ENCODE measurements at regions not wholly inside any gene's neighbourhood (a gene's known extent, or its start where the extent isn't known, plus 50 kb on each side); places are given as distances from the start of the nearest gene placed in this dataset.

DNA sequence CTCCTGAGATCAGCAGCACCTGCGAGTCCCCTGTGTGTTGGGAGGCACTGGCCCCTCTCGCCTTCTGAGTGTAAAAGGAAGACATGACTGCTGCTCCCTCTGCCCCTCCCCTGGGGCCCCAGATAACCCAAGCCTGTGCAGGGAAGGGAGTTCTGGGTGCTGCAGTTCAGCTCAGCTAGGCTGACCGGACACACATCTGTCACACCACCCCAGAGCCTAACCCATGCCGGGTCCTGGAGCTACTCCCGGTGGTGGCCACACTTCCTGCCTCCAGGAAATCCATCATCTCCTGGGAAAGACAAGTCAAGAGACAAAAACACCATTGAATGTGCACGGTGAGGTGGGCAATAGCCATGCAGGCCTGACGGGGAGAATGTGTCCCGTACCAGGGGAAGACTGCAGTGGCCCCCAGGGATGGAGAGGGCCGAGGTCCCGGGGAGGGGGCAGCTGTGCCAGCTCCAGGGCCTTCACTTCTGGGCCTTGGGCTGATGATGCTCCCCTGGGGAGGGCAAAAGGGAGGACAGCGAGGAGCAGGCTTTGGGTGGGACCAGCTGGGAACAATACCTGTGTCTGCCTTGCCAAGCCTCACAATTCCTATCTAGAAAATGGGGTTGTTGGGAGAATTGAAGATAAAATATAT, 210.6 kb downstream of the TFCP2L1 start:
- no peak for DNase-seq (ENCODE audit: low read depth in 2 of 2)

DNA sequence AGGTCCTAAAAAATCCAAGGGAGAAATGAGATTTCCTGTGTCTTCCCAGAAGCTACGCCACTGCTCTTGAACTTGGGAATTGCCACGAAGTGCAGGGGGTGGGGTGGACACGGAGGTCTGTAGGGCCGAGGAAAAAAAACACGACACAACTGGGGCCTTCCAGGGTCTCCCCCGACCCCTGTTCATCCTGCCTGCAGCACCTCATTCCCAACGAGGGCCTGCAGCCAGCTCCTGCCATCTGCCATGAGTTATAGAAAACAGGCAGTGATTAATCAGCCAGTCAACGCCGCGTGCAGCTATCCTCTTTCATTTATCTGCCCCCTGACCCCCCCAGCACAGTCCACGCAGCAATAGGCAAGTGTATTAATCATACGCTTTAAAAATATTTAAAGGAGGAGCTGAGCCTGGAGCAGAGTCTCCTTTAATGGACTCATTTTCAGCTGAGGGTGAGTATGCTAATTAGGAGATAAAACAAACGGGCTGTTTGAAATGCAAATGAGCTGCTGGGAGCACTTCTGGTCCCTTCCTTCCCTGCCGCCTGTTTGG, 209.9 kb downstream of the TFCP2L1 start:
- peak; percentile 32 to 40 for DNase-seq (ENCODE audit: low read depth in 2 of 2)

DNA sequence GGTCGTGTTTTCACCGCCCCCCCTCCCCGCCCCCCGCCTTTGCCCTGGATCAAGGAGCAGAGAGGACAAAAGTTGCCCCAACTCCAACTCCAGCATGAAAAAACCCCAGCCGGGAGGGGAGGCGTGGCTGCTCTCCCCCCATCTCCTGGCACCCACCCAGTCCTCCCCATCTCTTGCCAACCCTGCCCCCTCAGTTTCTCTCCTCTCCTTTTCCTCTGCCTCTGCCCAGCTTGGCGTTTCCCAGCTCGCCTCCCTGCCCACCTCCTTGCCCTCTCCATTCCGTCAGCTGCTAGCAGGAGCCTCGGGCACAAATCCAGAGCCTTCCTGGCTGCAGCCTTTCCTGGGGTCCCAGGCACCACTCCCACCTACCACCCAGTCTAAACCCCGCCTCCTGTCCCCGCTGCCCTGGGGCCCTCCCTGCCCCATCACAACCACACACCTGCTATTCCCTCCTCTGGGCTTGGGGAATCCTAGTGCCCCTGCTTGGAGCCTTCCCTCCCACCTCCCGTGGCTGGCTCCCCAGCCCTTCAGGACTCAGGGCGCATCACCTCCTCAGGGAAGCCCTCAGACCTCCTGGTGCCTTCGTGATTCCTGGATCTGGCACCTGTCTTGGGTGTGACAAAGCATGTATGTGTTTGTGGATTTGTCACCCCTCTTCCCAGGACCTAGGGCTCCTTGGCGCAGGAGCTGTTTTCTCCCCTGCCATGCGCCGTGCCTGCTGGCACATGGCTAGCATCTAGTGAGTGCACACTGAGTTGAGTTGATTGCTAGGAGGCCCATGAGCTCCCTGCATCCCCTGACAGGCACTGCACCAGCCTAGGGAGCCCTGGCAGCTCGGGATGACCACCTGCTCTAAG, 209.1 kb downstream of the TFCP2L1 start:
- DNase-seq (ENCODE audit: low read depth in 2 of 2), result no peak

DNA sequence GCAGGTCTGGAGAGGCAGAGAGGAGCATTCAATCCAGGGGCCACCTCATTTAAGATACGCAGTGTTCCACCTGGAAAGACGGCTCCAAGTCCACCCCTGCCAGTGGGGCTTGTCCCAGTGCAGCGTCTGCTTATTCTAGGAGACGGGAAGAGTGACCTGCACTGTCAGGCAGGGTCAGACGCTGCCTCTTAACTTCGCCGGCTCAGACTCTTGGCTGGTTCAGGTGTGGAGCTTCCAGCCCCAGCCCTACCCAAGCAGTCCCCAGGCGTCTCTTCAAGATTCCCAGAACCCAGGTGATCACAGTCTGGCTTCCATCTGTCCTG, 208.5 kb downstream of the TFCP2L1 start:
- DNase-seq (ENCODE audit: low read depth in 2 of 2), result no peak

DNA sequence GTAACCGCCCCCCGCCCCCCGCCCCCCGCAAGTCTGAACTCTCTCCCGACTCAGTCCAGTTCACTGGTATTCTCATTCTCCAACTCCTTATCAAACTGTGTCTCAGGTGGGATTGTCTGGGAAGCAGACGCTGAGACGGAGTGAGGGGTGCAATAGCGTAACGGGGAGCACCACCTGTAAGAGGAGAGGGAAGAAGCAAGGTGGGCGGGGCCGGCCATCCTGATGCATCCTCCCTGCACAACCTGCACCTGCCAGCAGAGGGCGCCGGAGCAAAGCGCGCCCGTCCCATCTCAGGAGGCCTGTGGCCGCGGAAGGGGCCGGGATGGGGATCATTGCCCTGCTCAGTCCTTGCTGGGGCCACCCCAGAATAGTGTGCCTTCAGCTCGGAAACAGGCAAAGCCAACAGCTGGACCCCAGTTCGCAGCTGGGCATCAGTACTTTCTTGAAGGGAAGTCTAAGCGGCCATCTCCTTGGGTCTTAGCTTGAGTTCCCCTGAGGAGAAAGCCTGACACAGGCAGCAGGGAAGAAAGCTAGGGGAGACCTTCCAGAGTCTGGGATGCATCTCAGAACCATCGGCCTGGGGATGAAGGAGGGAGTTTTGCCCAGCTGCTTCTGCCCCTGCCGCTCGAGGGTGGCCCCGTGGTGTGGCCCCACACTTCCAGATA, 208.0 kb downstream of the TFCP2L1 start:
- peak; percentile 68 to 75 for DNase-seq (ENCODE audit: low read depth in 2 of 2)

DNA sequence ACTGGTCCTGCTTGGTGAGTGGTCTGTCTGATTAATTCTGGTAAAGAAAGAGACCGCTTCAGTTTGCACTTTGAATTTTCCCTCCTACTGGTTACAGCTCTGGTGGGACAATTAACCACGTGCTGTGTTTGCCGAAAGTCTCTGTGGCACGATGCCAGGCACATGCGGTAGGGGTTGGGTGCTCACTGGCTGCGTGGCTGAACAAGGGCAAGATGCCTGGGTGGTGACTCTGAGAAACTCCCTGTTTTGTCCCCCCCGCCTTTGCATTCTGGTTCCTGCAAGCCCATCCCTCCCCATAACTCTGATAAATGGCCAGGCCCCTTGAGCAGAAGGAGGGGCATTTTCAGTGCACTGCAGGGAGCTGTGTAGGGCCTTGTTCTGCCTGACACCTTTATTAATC, 206.1 kb downstream of the TFCP2L1 start:
- DNase-seq (ENCODE audit: low read depth in 2 of 2), result no peak

DNA sequence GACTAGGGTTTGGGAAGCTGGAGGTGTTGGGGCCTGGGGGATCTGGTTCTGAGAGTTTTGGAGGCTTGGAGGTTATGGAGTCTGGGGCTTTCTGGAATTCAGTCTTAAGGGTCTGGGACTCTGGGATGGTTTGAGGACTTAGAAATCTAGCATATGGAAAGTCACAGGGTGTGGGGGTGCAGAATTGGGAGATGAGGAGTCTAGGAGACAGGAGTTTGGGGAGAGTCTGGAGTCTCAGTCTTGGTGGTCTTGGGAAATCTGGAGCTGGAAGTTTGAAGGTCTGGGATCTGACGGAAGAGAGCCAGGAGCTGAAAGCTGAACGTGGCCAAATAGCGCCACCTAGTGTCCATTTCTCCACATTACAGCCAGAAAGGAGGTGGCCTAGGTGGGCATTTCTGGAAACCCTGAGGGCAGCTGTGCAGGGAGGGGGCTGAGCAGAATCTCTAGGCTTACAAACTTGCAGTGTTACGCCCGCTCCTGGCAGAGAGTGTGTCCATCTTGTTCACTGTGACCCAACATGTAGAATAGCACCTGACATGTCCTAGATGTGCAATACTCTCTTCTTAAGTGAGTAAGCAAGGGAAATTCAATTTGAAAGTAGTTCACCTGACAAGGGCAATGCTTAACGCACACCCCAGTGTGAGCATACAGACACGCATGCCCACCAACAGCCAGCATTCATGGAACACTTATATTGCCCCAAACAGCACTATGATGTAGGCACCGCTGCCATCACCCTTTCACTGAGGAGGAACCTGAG, 204.8 kb downstream of the TFCP2L1 start:
- DNase-seq (ENCODE audit: low read depth in 2 of 2), result peak in 1 of 2 donors; percentile 34

DNA sequence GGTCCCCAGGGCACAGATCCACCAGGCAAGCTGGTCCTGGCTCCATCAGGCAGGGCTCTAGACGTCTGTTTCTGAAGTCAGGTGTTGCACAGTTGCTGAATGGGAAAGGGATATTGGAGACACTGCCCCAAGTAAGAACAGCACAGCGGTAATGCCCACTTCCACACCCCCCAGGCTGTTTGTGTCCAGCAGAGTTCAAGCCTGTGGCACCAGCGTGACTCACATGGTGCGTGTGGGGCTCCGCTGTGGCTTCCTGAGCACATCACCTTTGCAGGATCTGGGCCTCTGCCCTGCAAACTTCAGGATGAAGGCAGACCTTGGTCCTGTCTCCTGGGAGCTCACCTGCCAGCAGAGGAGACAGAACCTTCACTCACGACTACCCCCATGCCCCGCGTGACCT, 203.3 kb downstream of the TFCP2L1 start:
- DNase-seq (ENCODE audit: low read depth in 2 of 2), result no peak

DNA sequence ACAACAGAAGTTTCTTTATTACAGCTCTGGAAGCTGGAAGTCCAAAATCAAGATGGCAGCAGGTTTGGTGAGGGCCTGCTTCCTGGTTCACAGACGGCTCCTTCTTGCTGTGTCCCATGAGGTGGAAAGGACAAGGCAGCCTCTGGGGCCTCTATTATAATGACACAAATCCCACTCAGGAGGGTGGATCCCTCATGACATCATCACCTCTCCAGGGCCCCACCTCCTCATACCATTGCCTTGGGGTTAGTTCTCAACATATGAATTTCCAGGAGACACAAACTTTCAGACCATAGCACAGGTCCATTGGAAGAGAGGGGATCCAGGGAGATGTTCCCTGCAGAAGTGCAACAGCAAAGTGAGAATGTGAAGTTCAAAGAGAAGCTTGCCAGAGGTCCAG, 202.8 kb downstream of the TFCP2L1 start:
- no peak for DNase-seq (ENCODE audit: low read depth in 2 of 2)

DNA sequence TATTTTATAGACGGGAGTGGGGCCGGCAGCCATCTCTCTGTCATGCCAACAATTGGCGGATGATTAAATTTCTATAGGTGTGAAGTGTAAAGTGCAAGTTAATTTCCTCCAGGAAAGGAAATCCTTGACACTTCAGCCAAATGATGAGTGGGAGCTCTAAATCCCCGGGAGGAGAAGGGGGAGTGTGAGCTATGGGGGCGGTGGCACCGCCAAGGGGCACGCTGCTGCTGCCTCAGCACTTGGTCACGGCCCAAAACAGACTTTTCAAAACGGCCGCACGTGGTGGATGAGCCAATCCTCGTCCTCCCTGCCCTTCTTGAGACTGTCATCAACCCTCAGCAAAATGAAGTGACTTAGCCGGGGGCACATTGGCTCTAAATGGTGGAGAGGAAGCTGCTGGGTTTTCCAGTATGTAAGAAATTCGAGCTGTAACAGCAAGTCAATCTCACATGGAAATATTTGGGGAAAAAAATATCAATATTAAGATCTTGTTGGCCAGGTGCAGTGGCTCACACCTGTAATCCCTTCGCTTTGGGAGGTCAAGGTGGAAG, 200.8 kb downstream of the TFCP2L1 start:
- no peak for DNase-seq (ENCODE audit: low read depth in 2 of 2)

DNA sequence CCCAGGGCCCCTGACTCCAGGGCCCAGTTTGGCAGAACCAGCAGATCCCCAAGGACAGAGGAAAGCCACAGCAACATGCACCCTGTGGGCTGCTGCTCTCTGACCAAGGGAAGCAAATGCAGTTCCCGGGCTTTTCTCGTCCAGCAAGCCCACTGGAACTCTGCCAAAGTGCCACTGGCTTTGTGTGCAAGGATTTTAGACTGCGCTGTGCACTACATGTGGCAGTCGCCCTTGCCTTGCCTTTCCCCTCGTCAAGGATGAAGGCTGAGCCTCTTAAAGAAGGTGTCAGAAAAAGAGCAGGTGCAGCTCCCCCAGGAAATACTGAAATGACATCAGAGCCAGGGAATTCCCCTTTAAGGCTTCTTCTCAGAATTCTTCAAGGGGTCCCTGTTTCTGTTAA, 199.2 kb downstream of the TFCP2L1 start:
- no peak for DNase-seq (ENCODE audit: low read depth in 2 of 2)

DNA sequence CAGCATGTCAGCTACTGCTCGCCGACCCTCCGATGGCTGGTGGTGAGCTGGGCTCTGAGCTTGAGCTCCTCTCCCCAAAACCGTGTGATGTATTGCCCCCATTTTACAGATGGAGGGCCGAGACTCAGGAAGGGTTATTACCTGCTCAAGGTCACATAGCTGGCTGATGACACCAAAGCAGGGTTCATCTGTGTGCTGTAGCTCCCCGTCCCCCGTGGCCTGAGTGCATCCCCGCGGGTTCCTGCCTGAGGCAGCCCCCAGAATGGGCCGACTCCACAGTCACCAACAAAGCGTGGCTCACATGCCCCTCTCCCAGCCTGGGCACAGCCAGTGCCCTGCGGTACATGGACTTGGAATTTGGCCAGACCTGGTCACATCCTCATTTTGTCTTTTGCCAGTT, 198.6 kb downstream of the TFCP2L1 start:
- DNase-seq (ENCODE audit: low read depth in 2 of 2), result no peak

DNA sequence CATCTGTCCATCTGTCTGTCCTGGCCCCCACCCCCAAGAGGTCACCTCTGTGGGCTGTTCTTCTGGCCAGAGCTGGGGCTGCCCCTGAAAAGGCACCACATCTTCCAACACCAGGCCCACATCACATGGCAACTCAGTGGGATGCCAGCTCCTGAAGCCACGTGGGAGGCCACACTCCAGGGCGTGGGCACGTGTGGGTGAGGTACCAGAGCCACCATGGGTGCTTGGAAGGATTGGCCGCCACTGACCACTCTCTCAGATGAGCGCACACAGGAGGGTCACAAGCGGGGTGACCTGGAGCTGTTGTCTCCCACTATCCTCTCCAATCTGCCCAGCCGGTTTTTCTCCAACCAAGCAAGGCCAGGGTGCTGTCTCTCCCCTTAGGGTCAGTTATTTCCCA, 197.9 kb downstream of the TFCP2L1 start:
- DNase-seq (ENCODE audit: low read depth in 2 of 2), result no peak

DNA sequence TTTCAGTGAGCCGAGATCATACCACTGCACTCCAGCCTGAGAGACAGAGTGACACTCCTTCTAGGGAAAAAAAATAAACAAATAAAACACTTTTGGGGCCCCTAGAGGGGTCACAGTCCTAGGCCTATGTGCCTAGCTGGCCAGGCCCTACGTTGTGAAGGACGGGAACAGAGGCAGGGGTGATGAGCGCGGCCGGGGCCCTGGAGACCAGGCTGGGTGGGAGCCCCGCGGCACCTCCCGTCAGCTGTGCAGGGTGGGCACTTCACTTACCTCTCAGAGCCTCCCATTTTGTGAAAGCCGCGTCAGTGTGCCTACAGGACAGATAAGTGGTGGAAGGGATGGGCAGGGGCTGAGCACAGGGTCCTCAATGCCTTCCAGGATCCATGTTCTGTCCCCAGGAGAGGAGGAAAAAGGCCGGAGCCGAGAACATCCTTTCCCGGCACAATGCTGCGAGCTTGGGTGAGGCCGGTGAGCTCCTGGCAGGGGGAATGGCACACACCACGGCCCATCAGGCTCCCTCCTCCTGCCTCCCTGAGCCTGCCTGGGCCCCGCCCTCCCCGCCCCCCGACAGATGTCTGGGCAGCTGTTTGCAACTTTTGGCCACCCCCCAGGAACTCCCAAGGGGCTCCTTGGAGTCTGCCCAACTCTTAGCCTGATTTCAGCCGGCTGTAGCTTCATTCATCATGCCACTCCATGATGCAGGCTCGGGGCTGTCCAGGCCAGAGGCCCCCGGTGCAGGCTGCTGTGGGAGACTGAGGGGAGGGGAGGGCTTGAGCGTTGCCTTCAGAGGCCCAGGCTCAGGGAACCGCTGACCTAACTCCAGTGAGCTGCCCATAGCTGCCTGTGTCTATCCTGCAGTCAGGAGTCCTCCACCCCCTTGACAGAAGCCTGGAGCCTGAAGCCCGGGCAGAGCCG, 196.5 kb downstream of the TFCP2L1 start:
- no peak for DNase-seq (ENCODE audit: low read depth in 2 of 2)

DNA sequence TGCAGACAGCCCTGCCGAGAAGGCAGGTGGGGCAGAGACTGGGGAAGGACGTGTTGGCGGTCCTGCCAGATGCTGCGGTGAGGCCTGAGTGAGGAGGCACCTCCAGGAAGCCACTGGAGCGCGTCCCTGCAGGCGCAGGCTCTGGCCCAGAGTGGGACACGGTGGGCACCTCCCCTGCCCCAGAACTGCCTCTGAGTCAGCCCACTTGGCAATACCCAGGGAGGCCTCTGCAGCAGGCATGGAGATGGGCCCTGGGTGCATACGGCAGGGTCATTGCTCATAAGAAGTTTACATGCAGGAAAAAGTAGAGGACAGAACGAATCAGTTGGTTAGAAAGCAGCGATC, 195.9 kb downstream of the TFCP2L1 start:
- DNase-seq (ENCODE audit: low read depth in 2 of 2), result no peak

DNA sequence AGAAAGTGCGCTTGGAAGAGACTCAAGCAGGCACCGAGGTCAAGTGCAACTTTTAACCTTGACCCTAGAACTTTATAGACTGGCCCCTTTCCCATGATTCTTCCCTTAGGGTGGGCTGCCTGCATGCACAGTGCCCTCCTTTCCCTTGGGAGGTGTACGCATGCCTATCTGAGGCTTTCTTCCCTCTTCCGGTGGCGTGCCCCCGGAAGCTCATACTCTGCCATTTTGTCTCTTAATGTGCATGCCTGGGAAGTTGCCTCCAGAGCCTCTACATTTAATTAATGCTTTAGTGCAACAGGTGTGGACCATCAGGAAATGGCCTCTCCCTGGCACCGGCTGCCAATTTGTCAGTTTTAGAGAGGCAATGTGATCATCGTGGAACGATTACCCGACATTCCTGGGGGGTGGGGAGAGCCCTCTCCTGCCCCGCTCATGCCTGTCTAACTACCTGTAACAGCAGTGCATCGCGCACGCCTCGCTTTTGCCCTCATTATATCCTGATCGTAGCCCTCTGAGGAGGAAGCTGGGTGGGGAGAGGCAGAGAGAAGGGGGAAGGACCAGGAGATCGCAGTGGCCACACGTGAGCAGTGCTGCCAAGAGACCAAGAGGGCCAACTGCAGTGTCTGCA, 194.8 kb downstream of the TFCP2L1 start:
- DNase-seq (ENCODE audit: low read depth in 2 of 2), result no peak

DNA sequence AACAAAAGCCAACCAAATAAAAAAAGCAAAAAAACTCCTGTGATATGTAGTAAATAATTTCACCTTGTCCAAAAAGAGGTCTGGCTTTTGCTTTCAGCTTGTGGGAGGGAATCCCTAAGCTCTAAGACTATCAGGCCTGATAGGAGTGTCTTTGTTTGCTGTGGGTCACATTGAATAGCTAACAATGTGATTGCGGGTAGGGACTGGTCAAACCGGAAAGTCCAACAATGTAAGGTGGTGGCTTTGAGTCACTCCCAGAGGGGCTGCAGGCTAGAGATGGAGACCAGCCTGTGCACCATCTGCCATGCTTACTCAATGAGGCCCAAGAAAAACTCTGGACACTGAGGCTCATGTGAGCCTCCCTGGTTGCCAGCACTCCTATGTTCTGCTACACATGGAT, 192.9 kb downstream of the TFCP2L1 start:
- no peak for DNase-seq (ENCODE audit: low read depth in 2 of 2)

DNA sequence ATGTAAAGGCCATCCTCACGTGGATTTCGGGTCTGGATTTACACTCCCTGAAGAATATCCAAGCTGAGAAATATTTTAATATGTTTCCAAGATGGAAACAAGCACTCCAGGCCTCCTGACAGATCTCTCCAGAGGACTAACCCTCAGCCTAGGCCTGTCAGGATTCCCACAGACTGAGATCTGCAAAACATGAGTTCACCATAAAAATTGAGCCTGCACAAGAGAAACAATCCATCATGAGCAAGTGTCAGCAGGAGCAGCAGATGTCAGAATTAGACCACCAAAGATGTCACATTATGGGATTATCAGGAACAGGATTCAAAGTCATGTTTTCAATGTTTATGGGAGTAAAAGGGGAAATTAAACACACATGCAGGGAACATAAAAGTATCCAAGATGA, 191.3 kb downstream of the TFCP2L1 start:
- DNase-seq (ENCODE audit: low read depth in 2 of 2), result no peak

DNA sequence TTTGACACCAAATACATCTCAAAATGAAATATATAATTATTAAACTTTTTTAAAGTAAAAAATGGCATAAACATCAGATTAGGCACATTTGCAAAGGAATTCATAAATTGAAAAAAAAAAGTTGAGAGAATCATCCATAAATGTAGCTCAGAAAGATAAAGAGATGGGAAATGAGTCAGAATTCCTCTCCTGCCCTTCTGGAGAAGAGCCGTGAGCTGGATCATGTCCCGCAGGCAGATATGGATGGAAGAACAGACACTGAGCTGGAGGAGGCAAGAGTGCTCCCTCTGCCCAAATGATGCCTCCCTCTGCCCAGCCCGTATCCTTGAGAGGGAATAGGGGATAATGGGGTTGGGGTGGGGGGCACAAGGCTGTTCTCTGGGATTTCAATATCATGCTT, 190.9 kb downstream of the TFCP2L1 start:
- DNase-seq (ENCODE audit: low read depth in 2 of 2), result no peak

DNA sequence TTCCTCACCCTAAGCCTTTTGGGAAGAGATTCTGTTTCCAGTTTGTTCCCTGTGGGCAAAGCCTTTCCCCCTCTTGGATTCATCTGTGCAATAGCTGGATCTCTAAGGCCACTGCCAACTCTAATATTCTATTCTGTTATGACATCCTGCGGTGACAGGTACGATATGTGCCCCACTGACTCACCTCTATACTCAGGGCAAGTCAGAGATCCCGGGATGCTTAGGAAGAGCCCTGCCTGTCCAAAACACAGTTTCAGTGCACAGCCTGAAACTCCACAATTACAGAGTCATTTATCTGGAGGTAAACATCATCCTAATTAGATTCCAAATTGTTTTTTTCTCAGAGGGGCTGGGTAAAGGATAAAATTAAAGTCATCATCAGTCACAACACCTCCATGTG, 190.2 kb downstream of the TFCP2L1 start:
- no peak for DNase-seq (ENCODE audit: low read depth in 2 of 2)
